Duodenal mucosa (tissue), 2 donors: ENCODE measurements at regions not wholly inside any gene's neighbourhood (a gene's known extent, or its start where the extent isn't known, plus 50 kb on each side); places are given as distances from the start of the nearest gene placed in this dataset.

Experiments used
- H3K27ac ChIP-seq: one replicate; pipeline ENCODE4 v1.7.0; 2013; ENCODE audit warnings: low read depth, low read length
- H3K27me3 ChIP-seq, 2 donors: one replicate each; pipeline ENCODE4 v1.7.0; 2013; ENCODE audit warnings: low read length in 2 of 2, control low read depth in 1 of 2; ENCODE audit not compliant: insufficient read depth in 2 of 2, control insufficient read depth in 1 of 2
- H3K36me3 ChIP-seq, 2 donors: one replicate each; pipeline ENCODE4 v1.7.0; 2013; ENCODE audit warnings: low read length in 2 of 2, control low read depth in 1 of 2; ENCODE audit not compliant: insufficient read depth in 2 of 2, control insufficient read depth in 1 of 2
- H3K4me1 ChIP-seq, 2 donors: one replicate each; pipeline ENCODE4 v1.7.0; 2013; ENCODE audit warnings: low read length in 2 of 2, control low read depth in 1 of 2; ENCODE audit not compliant: insufficient read depth in 2 of 2, control insufficient read depth in 1 of 2
- H3K4me3 ChIP-seq, 2 donors: one replicate each; pipeline ENCODE4 v1.7.0; 2013; ENCODE audit warnings: low read length in 2 of 2, low read depth in 1 of 2
- H3K9ac ChIP-seq, 2 donors: one replicate each; pipeline ENCODE4 v1.7.0; 2013; ENCODE audit warnings: low read length in 2 of 2, low read depth in 1 of 2
- H3K9me3 ChIP-seq, 2 donors: one replicate each; pipeline ENCODE4 v1.7.0; 2013; ENCODE audit warnings: low read length in 2 of 2, control low read depth in 1 of 2; ENCODE audit not compliant: control insufficient read depth in 1 of 2

- Histone ChIP-seq H3K27me3 (no peaks in the 10 kb centered on the region), H3K4me3 (no peak overlapping the region), H3K9me3 (peaks cover 0 to 8% of the 10 kb centered on the region in 2 donors), H3K36me3 (no peaks in the 10 kb centered on the region), H3K9ac (no peak overlapping the region), H3K4me1 (no peaks in the 10 kb centered on the region), H3K27ac (no peak overlapping the region)
These were observed 240.3 kb upstream of the CELF4 start for GRCh38 chr18:37805773-37806404.

- Histone ChIP-seq H3K9ac (no peak overlapping the region), H3K4me3 (no peak overlapping the region), H3K27ac (no peak overlapping the region), H3K4me1 (no peaks in the 10 kb centered on the region), H3K9me3 (no peaks in the 10 kb centered on the region), H3K36me3 (no peaks in the 10 kb centered on the region), H3K27me3 (no peaks in the 10 kb centered on the region)
These were observed 231.3 kb upstream of the CELF4 start for GRCh38 chr18:37796823-37797349.

DNA sequence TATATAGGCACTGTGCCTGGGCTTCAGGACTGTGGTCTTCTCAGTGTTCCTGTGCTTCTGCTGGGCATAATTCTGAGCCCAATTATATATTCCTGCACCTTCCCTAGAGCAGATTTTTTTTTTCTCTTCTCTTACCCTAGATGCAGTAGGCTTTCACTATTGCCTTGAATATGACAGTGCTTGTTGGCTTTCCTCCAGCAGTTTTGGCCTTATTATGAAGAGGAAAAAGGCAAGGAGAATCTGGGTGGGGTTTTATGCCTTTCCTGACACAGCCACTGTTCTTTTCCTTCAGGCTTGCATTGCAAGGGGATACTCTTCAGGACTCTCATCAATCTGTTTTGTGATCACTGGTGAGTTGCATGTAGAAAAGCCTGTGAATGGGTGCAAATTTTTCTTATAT is 221.9 kb upstream of the CELF4 start:
- no peak overlapping the region for H3K27ac ChIP-seq
- H3K36me3 ChIP-seq = no peaks in the 10 kb centered on the region
- no peak overlapping the region for H3K4me3 ChIP-seq
- no peaks in the 10 kb centered on the region for H3K4me1 ChIP-seq
- H3K9ac ChIP-seq = no peak overlapping the region
- no peaks in the 10 kb centered on the region for H3K9me3 ChIP-seq
- H3K27me3 ChIP-seq = no peaks in the 10 kb centered on the region

DNA sequence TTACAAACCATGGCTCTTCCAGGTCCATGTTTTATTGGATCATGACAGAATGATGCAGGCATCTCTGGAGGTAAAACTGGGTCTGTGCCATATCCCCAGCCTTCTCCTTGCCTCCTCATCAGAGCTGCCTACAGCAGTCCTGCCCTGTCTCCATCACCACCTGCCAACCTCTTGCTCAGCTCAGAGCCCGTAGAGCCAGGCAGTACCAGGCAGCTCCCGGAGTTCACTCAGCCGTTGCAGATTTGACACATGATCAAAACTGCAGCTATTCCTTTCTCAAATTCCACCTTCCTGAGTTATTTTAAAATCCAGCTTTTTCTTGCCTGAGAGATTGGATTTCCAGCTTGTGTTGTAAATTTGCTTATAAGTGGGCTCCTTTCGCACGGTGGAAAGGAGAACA is 218.2 kb upstream of the CELF4 start:
- H3K36me3 ChIP-seq = no peaks in the 10 kb centered on the region
- H3K4me1 ChIP-seq = no peaks in the 10 kb centered on the region
- H3K9ac ChIP-seq = no peak overlapping the region
- no peaks in the 10 kb centered on the region for H3K9me3 ChIP-seq
- H3K27ac ChIP-seq = no peak overlapping the region
- H3K27me3 ChIP-seq = no peaks in the 10 kb centered on the region
- H3K4me3 ChIP-seq = no peak overlapping the region

- Histone ChIP-seq H3K4me3 (no peak overlapping the region), H3K36me3 (no peaks in the 10 kb centered on the region), H3K4me1 (no peaks in the 10 kb centered on the region), H3K27ac (no peak overlapping the region), H3K9ac (no peak overlapping the region), H3K27me3 (no peaks in the 10 kb centered on the region), H3K9me3 (no peaks in the 10 kb centered on the region)
These were observed 213.6 kb upstream of the CELF4 start for GRCh38 chr18:37779220-37779619.

DNA sequence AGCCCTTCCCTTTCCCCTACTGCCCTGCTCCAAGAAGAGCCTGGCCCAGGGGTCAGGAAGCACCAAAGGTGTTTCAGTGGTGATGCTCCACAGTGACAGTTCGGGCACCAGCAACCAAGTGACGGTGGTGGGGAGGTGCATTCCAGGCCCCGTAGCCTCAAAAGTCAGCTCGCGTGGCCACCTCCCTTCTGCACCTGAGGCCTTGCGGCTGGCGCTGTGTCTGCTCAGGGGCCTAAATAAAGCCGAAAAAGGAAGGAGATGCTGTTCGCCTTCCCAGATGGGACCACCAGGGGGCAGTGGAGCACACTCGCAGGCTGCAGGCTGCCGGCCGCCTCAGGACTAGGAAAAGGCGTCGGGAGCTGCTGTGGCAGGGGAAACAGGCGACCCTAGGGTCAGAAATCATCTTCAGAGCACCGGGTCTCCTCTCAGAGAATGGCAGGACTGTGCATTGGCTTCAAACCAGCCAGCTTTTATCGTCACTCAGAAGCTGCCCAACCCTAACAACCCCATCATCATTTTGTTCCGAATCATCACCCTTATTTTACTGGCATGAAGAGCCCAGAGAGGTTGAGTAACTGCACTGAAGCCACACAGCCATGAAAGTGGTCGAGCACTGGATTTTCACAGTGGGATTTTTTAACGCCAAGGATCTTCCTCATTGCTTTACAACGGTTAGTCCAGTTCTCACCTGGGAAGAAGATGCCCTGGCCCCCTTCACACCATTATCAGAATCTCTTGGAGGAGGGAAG is 213.0 kb upstream of the CELF4 start:
- H3K9me3 ChIP-seq = no peaks in the 10 kb centered on the region
- no peaks in the 10 kb centered on the region for H3K27me3 ChIP-seq
- no peak overlapping the region for H3K4me3 ChIP-seq
- no peak overlapping the region for H3K27ac ChIP-seq
- no peaks in the 10 kb centered on the region for H3K4me1 ChIP-seq
- no peak overlapping the region for H3K9ac ChIP-seq
- H3K36me3 ChIP-seq = no peaks in the 10 kb centered on the region

DNA sequence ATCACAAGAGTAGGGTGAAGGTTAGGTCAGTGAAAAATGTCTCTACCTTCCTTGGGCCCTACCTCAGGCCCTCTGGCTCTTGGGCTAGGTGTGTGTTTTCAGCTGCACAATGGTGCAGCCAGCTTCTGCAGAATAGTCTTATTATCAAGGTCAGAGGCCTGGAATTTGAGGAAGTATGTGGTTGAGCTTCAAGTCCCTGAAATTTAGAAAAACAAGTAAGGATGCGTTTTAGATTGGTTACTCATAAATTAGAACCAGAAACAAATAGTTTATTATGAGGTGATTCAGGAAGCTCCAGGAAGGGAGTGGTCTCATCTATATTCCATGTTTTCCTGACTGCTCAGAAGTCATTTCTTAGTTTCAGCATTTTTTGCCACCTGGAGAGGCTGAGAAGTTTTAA is 204.2 kb upstream of the CELF4 start:
- Histone ChIP-seq H3K9ac (no peak overlapping the region), H3K27me3 (no peaks in the 10 kb centered on the region), H3K9me3 (no peaks in the 10 kb centered on the region), H3K4me3 (no peak overlapping the region), H3K27ac (no peak overlapping the region), H3K36me3 (no peaks in the 10 kb centered on the region), H3K4me1 (no peaks in the 10 kb centered on the region)

- H3K9ac ChIP-seq = no peak overlapping the region
- H3K36me3 ChIP-seq = no peaks in the 10 kb centered on the region
- no peak overlapping the region for H3K4me3 ChIP-seq
- H3K9me3 ChIP-seq = no peaks in the 10 kb centered on the region
- no peaks in the 10 kb centered on the region for H3K4me1 ChIP-seq
- no peaks in the 10 kb centered on the region for H3K27me3 ChIP-seq
- H3K27ac ChIP-seq = no peak overlapping the region
These were observed 199.1 kb upstream of the CELF4 start for GRCh38 chr18:37764541-37765288.

- Histone ChIP-seq H3K27ac (no peak overlapping the region), H3K27me3 (no peaks in the 10 kb centered on the region), H3K4me3 (no peak overlapping the region), H3K4me1 (no peaks in the 10 kb centered on the region), H3K9me3 (no peaks in the 10 kb centered on the region), H3K36me3 (no peaks in the 10 kb centered on the region), H3K9ac (no peak overlapping the region)
These were observed 196.6 kb upstream of the CELF4 start for GRCh38 chr18:37762076-37762621.

GRCh38 chr18:37754141-37754540 is 188.5 kb upstream of the CELF4 start:
- no peaks in the 10 kb centered on the region for H3K27me3 ChIP-seq
- H3K27ac ChIP-seq = no peak overlapping the region
- H3K4me1 ChIP-seq = no peaks in the 10 kb centered on the region
- no peaks in the 10 kb centered on the region for H3K36me3 ChIP-seq
- no peaks in the 10 kb centered on the region for H3K9me3 ChIP-seq
- H3K9ac ChIP-seq = no peak overlapping the region
- H3K4me3 ChIP-seq = no peak overlapping the region
